Putamen (tissue), 1 donor: ENCODE measurements at regions not wholly inside any gene's neighbourhood (a gene's known extent, or its start where the extent isn't known, plus 50 kb on each side); places are given as distances from the start of the nearest gene placed in this dataset.
"Not testable (repeated sequence)": the region's sequence is repeated elsewhere in the genome, so short reads cannot be mapped to it uniquely, and the experiment has no call there.

Experiments
- DNase-seq: peaks from one replicate; pipeline ENCODE4 v3.0.0-alpha.2; 2016; ENCODE audit warnings: low spot score

GRCh38 chr10:108348215-108348614 is 1183.7 kb upstream of the SORCS1 start:
- DNase-seq, result no peak

- DNase-seq, result no peak
These were observed 1181.6 kb upstream of the SORCS1 start for GRCh38 chr10:108346066-108346465.

- no peak for DNase-seq
These were observed 1173.6 kb upstream of the SORCS1 start for GRCh38 chr10:108338146-108338545.

GRCh38 chr10:108336836-108337235 is 1172.3 kb upstream of the SORCS1 start:
- DNase-seq, result peak; percentile 10

GRCh38 chr10:108327706-108328105 is 1163.2 kb upstream of the SORCS1 start:
- no peak for DNase-seq

- no peak for DNase-seq
These were observed 1158.8 kb upstream of the SORCS1 start for GRCh38 chr10:108323274-108323798.

- no peak for DNase-seq
These were observed 1155.1 kb upstream of the SORCS1 start for GRCh38 chr10:108319434-108320222.

- not testable (repeated sequence) for DNase-seq
These were observed 1151.1 kb upstream of the SORCS1 start for GRCh38 chr10:108315636-108316035.

GRCh38 chr10:108307925-108308312 is 1143.4 kb upstream of the SORCS1 start:
- DNase-seq, result no peak

GRCh38 chr10:108307250-108307924 is 1142.9 kb upstream of the SORCS1 start:
- DNase-seq, result no peak

- DNase-seq, result no peak
These were observed 1138.6 kb upstream of the SORCS1 start for GRCh38 chr10:108303149-108303548.

- no peak for DNase-seq
These were observed 1136.5 kb upstream of the SORCS1 start for GRCh38 chr10:108301002-108301401.

GRCh38 chr10:108290823-108291222 is 1126.3 kb upstream of the SORCS1 start:
- no peak for DNase-seq

- no peak for DNase-seq
These were observed 1111.6 kb upstream of the SORCS1 start for GRCh38 chr10:108275895-108276685.

- DNase-seq, result no peak
These were observed 1095.9 kb upstream of the SORCS1 start for GRCh38 chr10:108260383-108260906.

- DNase-seq, result no peak
These were observed 1089.6 kb upstream of the SORCS1 start for GRCh38 chr10:108254089-108254488.

- no peak for DNase-seq
These were observed 1088.3 kb upstream of the SORCS1 start for GRCh38 chr10:108252771-108253170.

GRCh38 chr10:108250936-108251620 is 1086.6 kb upstream of the SORCS1 start:
- DNase-seq, result no peak

GRCh38 chr10:108249940-108250339 is 1085.4 kb upstream of the SORCS1 start:
- DNase-seq, result no peak

- no peak for DNase-seq
These were observed 1080.1 kb upstream of the SORCS1 start for GRCh38 chr10:108244443-108245228.

GRCh38 chr10:108241166-108241565 is 1076.7 kb upstream of the SORCS1 start:
- DNase-seq, result no peak
